H1 (cell line): ENCODE measurements at regions not wholly inside any gene's neighbourhood (a gene's known extent, or its start where the extent isn't known, plus 50 kb on each side); places are given as distances from the start of the nearest gene placed in this dataset.

Source experiments
- CTCF ChIA-PET: fragments of 300-600 bp; sonication (Branson Sonifier 250); formaldehyde crosslinking; loops from one replicate; lab custom pipeline; 2021; ENCODE audit not compliant: partially characterized antibody; lab: Charles Lee
- POLR2A ChIA-PET: fragments of 300-600 bp; sonication (Branson Sonifier 250); formaldehyde crosslinking; loops from one replicate; lab custom pipeline; 2021; ENCODE audit warnings: inconsistent platforms; ENCODE audit not compliant: partially characterized antibody; lab: Charles Lee
- DNase-seq, 2 experiments: peaks; one replicate each; pipeline versions ENCODE4 v3.0.0 to v3.0.0-alpha.2; 2010 to 2022; ENCODE audit warnings: low spot score in 2 of 2, low read depth in 1 of 2, mixed read lengths in 1 of 2
- FAIRE-seq: peaks from 2 replicates; lab custom pipeline; 2011; peaks lifted over from hg19 to GRCh38; lab: Jason Lieb, UNC
- H2AFZ ChIP-seq: 2 replicates; pipeline ENCODE4 v1.8.1; 2012; ENCODE audit warnings: low read length, inconsistent platforms
- H2AK5ac ChIP-seq: 2 replicates; pipeline ENCODE4 v1.6.1; 2013; ENCODE audit warnings: low read depth, low read length
- H2BK120ac ChIP-seq: replicated peaks from 2 replicates; pipeline ENCODE3; 2013; ENCODE audit warnings: low read depth, low read length, inconsistent platforms
- H2BK12ac ChIP-seq: 2 replicates; pipeline ENCODE4 v1.6.1; 2013; ENCODE audit warnings: low read depth, low read length
- H2BK15ac ChIP-seq: 2 replicates; pipeline ENCODE4 v1.6.1; 2013; ENCODE audit warnings: low read length
- H2BK20ac ChIP-seq: 2 replicates; pipeline ENCODE4 v1.6.1; 2013; ENCODE audit warnings: low read length
- H2BK5ac ChIP-seq: 2 replicates; pipeline ENCODE4 v1.6.1; 2013; ENCODE audit warnings: low read depth, low read length
- H3K14ac ChIP-seq: 2 replicates; pipeline ENCODE4 v1.6.1; 2013; ENCODE audit warnings: inconsistent platforms; ENCODE audit not compliant: insufficient read length
- H3K18ac ChIP-seq: 2 replicates; pipeline ENCODE4 v1.6.1; 2013; ENCODE audit warnings: low read length; ENCODE audit errors: extremely low read depth
- H3K23ac ChIP-seq: 2 replicates; pipeline ENCODE4 v1.6.1; 2013; ENCODE audit warnings: inconsistent platforms; ENCODE audit not compliant: insufficient read length
- H3K23me2 ChIP-seq: 2 replicates; pipeline ENCODE4 v1.6.1; 2013; ENCODE audit warnings: low read depth, low read length
- H3K27ac ChIP-seq: 2 replicates; pipeline ENCODE4 v1.6.1; 2011; ENCODE audit warnings: low read depth, low read length, inconsistent platforms
- H3K27me3 ChIP-seq, 4 experiments: replicated peaks in 1 of 4; 1 replicate in 1 of 4; 2 replicates in 3 of 4; pipeline versions ENCODE4 v1.6.1 to v1.8.1; 2011 to 2013; ENCODE audit warnings: low read length in 3 of 4, mild to moderate bottlenecking in 3 of 4, inconsistent platforms in 2 of 4, mixed read lengths in 2 of 4, moderate library complexity in 1 of 4; ENCODE audit not compliant: control insufficient read depth in 3 of 4, insufficient read depth in 3 of 4; ENCODE audit errors: extremely low read depth in 1 of 4
- H3K36me3 ChIP-seq, 4 experiments: 2 replicates each; pipeline versions ENCODE4 v1.6.1 to v1.8.1; 2011 to 2013; ENCODE audit warnings: mild to moderate bottlenecking in 4 of 4, low read length in 3 of 4, moderate library complexity in 2 of 4, control low read depth in 1 of 4, inconsistent platforms in 1 of 4; ENCODE audit not compliant: insufficient read depth in 4 of 4, control insufficient read depth in 2 of 4
- H3K4ac ChIP-seq: replicated peaks from 2 replicates; pipeline ENCODE3; 2013; ENCODE audit warnings: low read length, low read depth, mixed read lengths, inconsistent platforms; ENCODE audit not compliant: insufficient read length
- H3K4me1 ChIP-seq, 4 experiments: replicated peaks in 1 of 4; 1 replicate in 1 of 4; 2 replicates in 3 of 4; pipeline versions ENCODE4 v1.6.1 to v1.8.1; 2011 to 2013; ENCODE audit warnings: low read length in 3 of 4, inconsistent platforms in 2 of 4, mixed read lengths in 1 of 4; ENCODE audit not compliant: insufficient read depth in 4 of 4, control insufficient read depth in 3 of 4
- H3K4me2 ChIP-seq, 2 experiments: 2 replicates each; pipeline versions ENCODE4 v1.6.1 to v1.8.1; 2011 to 2013; ENCODE audit warnings: low read depth in 2 of 2, low read length in 2 of 2, control low read depth in 1 of 2, inconsistent platforms in 1 of 2, mild to moderate bottlenecking in 1 of 2; ENCODE audit not compliant: insufficient read depth in 1 of 2
- H3K4me3 ChIP-seq, 4 experiments: fragments of 200-600, 300-600 bp in 1 of 4; sonication (generic), shearing (Covaris generic), sonication (Bioruptor Twin) in 1 of 4; 2 replicates each; pipeline versions ENCODE4 v1.5.1 to v1.8.1; 2011 to 2016; ENCODE audit warnings: low read length in 4 of 4, low read depth in 3 of 4, control low read depth in 2 of 4, inconsistent platforms in 2 of 4, mild to moderate bottlenecking in 2 of 4, mixed read lengths in 1 of 4, moderate library complexity in 1 of 4; ENCODE audit not compliant: insufficient read depth in 2 of 4; ENCODE audit errors: extremely low read depth in 1 of 4
- H3K56ac ChIP-seq: replicated peaks from 2 replicates; pipeline ENCODE3; 2013; ENCODE audit warnings: low read depth, mild to moderate bottlenecking, mixed read lengths, low read length, inconsistent platforms; ENCODE audit not compliant: insufficient read length
- H3K79me1 ChIP-seq: 2 replicates; pipeline ENCODE4 v1.6.1; 2013; ENCODE audit warnings: low read depth, low read length, control low read depth
- H3K79me2 ChIP-seq, 2 experiments: 2 replicates each; pipeline versions ENCODE4 v1.6.1 to v1.8.1; 2012 to 2013; ENCODE audit warnings: low read length in 2 of 2, mild to moderate bottlenecking in 2 of 2, inconsistent platforms in 1 of 2; ENCODE audit not compliant: insufficient read depth in 2 of 2, control insufficient read depth in 1 of 2
- H3K9ac ChIP-seq, 4 experiments: replicated peaks in 1 of 4; 1 replicate in 1 of 4; 2 replicates in 3 of 4; pipeline versions ENCODE4 v1.6.1 to v1.8.1; 2011 to 2013; ENCODE audit warnings: low read depth in 3 of 4, low read length in 3 of 4, control low read depth in 2 of 4, mild to moderate bottlenecking in 2 of 4, moderate library complexity in 2 of 4, inconsistent platforms in 1 of 4; ENCODE audit errors: extremely low read depth in 1 of 4
- H3K9me3 ChIP-seq, 2 experiments: 2 replicates each; pipeline versions ENCODE4 v1.6.1 to v1.8.1; 2012 to 2013; ENCODE audit warnings: mild to moderate bottlenecking in 2 of 2, moderate library complexity in 2 of 2, control low read depth in 1 of 2, inconsistent platforms in 1 of 2, low read depth in 1 of 2, low read length in 1 of 2, mixed read lengths in 1 of 2; ENCODE audit not compliant: insufficient read depth in 2 of 2
- H4K20me1 ChIP-seq, 2 experiments: replicated peaks in 1 of 2; 2 replicates each; pipeline versions ENCODE3 to v1.8.1; 2011 to 2013; ENCODE audit warnings: inconsistent platforms in 2 of 2, low read length in 2 of 2, mild to moderate bottlenecking in 1 of 2; ENCODE audit not compliant: insufficient read depth in 2 of 2, control insufficient read depth in 1 of 2
- H4K5ac ChIP-seq: 2 replicates; pipeline ENCODE4 v1.6.1; 2013; ENCODE audit warnings: low read length, low read depth, mixed read lengths, inconsistent platforms; ENCODE audit not compliant: insufficient read length
- H4K8ac ChIP-seq: 2 replicates; pipeline ENCODE4 v1.8.0; 2013; ENCODE audit warnings: mild to moderate bottlenecking, moderate library complexity, low read length, inconsistent platforms; ENCODE audit not compliant: insufficient read depth; ENCODE audit errors: extremely low read depth
- H4K91ac ChIP-seq: replicated peaks from 2 replicates; pipeline ENCODE3; 2013; ENCODE audit warnings: low read length, mixed read lengths, inconsistent platforms; ENCODE audit not compliant: insufficient read length
- GTF2F1 ChIP-seq: IDR thresholded peaks from 2 replicates; pipeline ENCODE4 v1.6.1; 2012; ENCODE audit warnings: low read depth, low read length, improper control_type of control experiment, borderline replicate concordance
- RBBP5 ChIP-seq: IDR thresholded peaks from 2 replicates; pipeline ENCODE4 v1.7.1; 2012; ENCODE audit warnings: low read depth, mild to moderate bottlenecking, inconsistent platforms, low read length, moderate library complexity, borderline replicate concordance
- RFX5 ChIP-seq: IDR thresholded peaks from 2 replicates; pipeline ENCODE4 v1.6.1; 2011; ENCODE audit warnings: low read depth, low read length, improper control_type of control experiment, borderline replicate concordance
- SP1 ChIP-seq: IDR thresholded peaks from 2 replicates; pipeline ENCODE4 v1.6.1; 2011; ENCODE audit warnings: low read depth, low read length
- TBP ChIP-seq: IDR thresholded peaks from 2 replicates; pipeline ENCODE4 v1.6.1; 2011; ENCODE audit warnings: low read depth, low read length, improper control_type of control experiment

GRCh38 chr21:38691631-38692030 lies 114.1 kb upstream of the ETS2 start:
- H3K9ac ChIP-seq, result no peak overlapping the region
- H4K20me1 ChIP-seq, result no peaks in the 10 kb centered on the region
- no peak overlapping the region for H2BK20ac ChIP-seq
- no peak overlapping the region for H2BK120ac ChIP-seq
- no peak for DNase-seq
- POLR2A ChIA-PET, result no interaction called here
- no peak overlapping the region for H3K4me2 ChIP-seq
- H4K8ac ChIP-seq, result no peak overlapping the region
- no peak overlapping the region for H2BK12ac ChIP-seq
- H3K23ac ChIP-seq, result no peak overlapping the region
- no peaks in the 10 kb centered on the region for H3K9me3 ChIP-seq
- H3K4me3 ChIP-seq, result no peak overlapping the region
- no peak overlapping the region for H3K27ac ChIP-seq
- no peak overlapping the region for H4K5ac ChIP-seq
- TF ChIP-seq GTF2F1 (no peak), SP1 (no peak), TBP (no peak), RFX5 (no peak), RBBP5 (no peak)
- TF ChIP-seq, all 59 proteins: peak for 0
- Histone ChIP-seq H4K91ac (no peak overlapping the region), H3K56ac (no peak overlapping the region), H2AK5ac (no peak overlapping the region), H2BK5ac (no peak overlapping the region), H3K4me1 (no peaks in the 10 kb centered on the region), H3K4ac (no peak overlapping the region), H2BK15ac (no peak overlapping the region), H3K79me1 (no peaks in the 10 kb centered on the region), H3K27me3 (no peaks in the 10 kb centered on the region), H3K18ac (no peak overlapping the region), H3K36me3 (no peaks in the 10 kb centered on the region), H2AFZ (no peak overlapping the region), H3K14ac (no peak overlapping the region), H3K23me2 (no peaks in the 10 kb centered on the region), H3K79me2 (no peaks in the 10 kb centered on the region)
- FAIRE-seq, result no peak
- CTCF ChIA-PET, result interaction anchor here (0.7 kb wide), 1 partner anchor 26 kb away, joined by 3 read pairs; no protein-coding TSS in a partner anchor
